Peyer's patch (tissue), 4 donors: ENCODE measurements at regions not wholly inside any gene's neighbourhood (a gene's known extent, or its start where the extent isn't known, plus 50 kb on each side); places are given as distances from the start of the nearest gene placed in this dataset.

ENCODE experiments used
- CTCF ChIP-seq, 6 experiments: fragments of 450-650 bp in 4 of 6; fragments of 200-600 bp in 2 of 6; sonication (generic) in 1 of 6; IDR thresholded peaks; one replicate each; pipeline ENCODE4 v1.5.1; 2017 to 2019; ENCODE audit warnings: antibody characterized with exemption in 6 of 6, mild to moderate bottlenecking in 3 of 6, moderate library complexity in 1 of 6
- POLR2A ChIP-seq, 2 donors: fragments of 450-650 bp; IDR thresholded peaks; one replicate each; pipeline ENCODE4 v1.5.1; 2017; ENCODE audit warnings: antibody characterized with exemption in 2 of 2, mild to moderate bottlenecking in 2 of 2, moderate library complexity in 2 of 2

DNA sequence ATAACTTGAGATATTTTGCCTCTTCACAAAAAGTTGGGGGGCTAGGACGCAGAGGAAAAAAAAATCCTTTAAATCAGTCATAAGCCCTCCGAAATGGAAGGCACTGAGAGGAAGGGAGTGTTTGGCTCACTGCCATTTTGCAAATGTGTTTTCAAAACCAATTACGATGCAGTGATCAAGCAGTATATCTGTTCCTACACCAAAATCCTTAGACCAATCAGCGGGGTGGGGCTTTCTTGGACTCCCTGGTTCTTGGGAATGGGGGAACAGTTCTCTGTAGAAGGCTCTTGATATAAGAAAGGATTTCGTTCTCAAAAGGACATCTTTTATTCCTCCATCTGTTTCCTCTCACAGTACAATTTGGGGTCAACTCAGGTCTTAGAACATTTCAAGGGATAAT lies 478.6 kb upstream of the JARID2 start:
- TF ChIP-seq CTCF (IDR thresholded peaks at IDR 0.05) (no peak), POLR2A (IDR thresholded peaks at IDR 0.05) (no peak)
